ENCODE measurements at regions not wholly inside any gene's neighbourhood (a gene's known extent, or its start where the extent isn't known, plus 50 kb on each side); places are given as distances from the start of the nearest gene placed in this dataset.

DNA sequence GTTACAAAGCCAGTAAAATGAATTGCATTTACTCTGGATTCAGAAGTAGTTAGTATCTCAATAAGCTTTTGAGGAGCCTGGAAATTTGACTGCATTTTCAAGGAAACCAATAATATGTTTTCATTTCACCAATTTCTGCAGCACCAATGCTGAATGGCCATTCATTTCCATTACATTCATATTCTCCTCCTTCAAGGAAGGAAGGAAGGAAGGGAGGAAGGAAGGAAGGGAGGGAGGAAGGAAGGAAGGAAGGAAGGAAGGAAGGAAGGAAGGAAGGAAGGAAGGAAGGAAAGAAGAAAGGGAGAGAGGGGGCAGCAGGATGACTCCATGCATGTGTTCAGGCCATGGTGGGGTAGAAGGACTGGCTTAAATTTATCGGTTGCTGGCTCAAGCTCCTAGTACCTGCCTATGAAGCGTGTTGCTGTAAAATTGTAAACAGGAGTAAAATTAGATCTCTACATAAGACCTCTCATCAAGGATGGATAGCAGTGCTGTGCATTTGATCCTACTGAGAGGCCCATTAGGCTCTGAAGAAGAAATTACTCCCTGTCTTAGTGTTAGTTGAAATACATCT is 498.8 kb upstream of the TNC start:
- TF ChIP-seq, protein P1, sequence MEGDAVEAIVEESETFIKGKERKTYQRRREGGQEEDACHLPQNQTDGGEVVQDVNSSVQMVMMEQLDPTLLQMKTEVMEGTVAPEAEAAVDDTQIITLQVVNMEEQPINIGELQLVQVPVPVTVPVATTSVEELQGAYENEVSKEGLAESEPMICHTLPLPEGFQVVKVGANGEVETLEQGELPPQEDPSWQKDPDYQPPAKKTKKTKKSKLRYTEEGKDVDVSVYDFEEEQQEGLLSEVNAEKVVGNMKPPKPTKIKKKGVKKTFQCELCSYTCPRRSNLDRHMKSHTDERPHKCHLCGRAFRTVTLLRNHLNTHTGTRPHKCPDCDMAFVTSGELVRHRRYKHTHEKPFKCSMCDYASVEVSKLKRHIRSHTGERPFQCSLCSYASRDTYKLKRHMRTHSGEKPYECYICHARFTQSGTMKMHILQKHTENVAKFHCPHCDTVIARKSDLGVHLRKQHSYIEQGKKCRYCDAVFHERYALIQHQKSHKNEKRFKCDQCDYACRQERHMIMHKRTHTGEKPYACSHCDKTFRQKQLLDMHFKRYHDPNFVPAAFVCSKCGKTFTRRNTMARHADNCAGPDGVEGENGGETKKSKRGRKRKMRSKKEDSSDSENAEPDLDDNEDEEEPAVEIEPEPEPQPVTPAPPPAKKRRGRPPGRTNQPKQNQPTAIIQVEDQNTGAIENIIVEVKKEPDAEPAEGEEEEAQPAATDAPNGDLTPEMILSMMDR (optimal IDR thresholded peaks at IDR 0.05 in 1 of 3, IDR thresholded peaks at IDR 0.05 in 1 of 3, conservative IDR thresholded peaks at IDR 0.05 in 1 of 3; ENCODE audit: extremely low read depth in 1 of 3, insufficient read depth in 2 of 3, low read length in 3 of 3): no peak
- TF ChIP-seq EZH2 (IDR thresholded peaks at IDR 0.05; ENCODE audit: low read length): no peak
